ENCODE measurements at regions not wholly inside any gene's neighbourhood (a gene's known extent, or its start where the extent isn't known, plus 50 kb on each side); places are given as distances from the start of the nearest gene placed in this dataset.

- DNase-seq (ENCODE audit: insufficient read length, low spot score), result no peak
- FAIRE-seq, result no peak
- no peak for TF ChIP-seq CTCF (IDR thresholded peaks at IDR 0.05; ENCODE audit: insufficient read depth, missing control alignments)
Measured at GRCh38 chr1:232302376-232303221, 327.3 kb downstream of the SIPA1L2 start.

- no peak for TF ChIP-seq CTCF (IDR thresholded peaks at IDR 0.05; ENCODE audit: insufficient read depth, missing control alignments)
- DNase-seq (ENCODE audit: insufficient read length, low spot score) (no peak), FAIRE-seq (no peak)
Measured at GRCh38 chr1:232301246-232301645, 328.7 kb downstream of the SIPA1L2 start.

- FAIRE-seq, result no peak
- no peak for TF ChIP-seq CTCF (IDR thresholded peaks at IDR 0.05; ENCODE audit: insufficient read depth, missing control alignments)
- no peak for DNase-seq (ENCODE audit: insufficient read length, low spot score)
Measured at GRCh38 chr1:232300466-232300865, 329.5 kb downstream of the SIPA1L2 start.

- FAIRE-seq, result peak; percentile 78
- DNase-seq (ENCODE audit: insufficient read length, low spot score), result no peak
- no peak for TF ChIP-seq CTCF (IDR thresholded peaks at IDR 0.05; ENCODE audit: insufficient read depth, missing control alignments)
Measured at GRCh38 chr1:232296461-232296860, 333.5 kb downstream of the SIPA1L2 start.

GRCh38 chr1:232293361-232293760 is 336.6 kb downstream of the SIPA1L2 start:
- no peak for TF ChIP-seq CTCF (IDR thresholded peaks at IDR 0.05; ENCODE audit: insufficient read depth, missing control alignments)
- DNase-seq (ENCODE audit: insufficient read length, low spot score), result no peak
- no peak for FAIRE-seq

- FAIRE-seq (no peak), DNase-seq (ENCODE audit: insufficient read length, low spot score) (no peak)
- TF ChIP-seq CTCF (IDR thresholded peaks at IDR 0.05; ENCODE audit: insufficient read depth, missing control alignments), result no peak
Measured at GRCh38 chr1:232292818-232293217, 337.1 kb downstream of the SIPA1L2 start.

- no peak for TF ChIP-seq CTCF (IDR thresholded peaks at IDR 0.05; ENCODE audit: insufficient read depth, missing control alignments)
- no peak for FAIRE-seq
- no peak for DNase-seq (ENCODE audit: insufficient read length, low spot score)
Measured at GRCh38 chr1:232292239-232292638, 337.7 kb downstream of the SIPA1L2 start.

Data from D721Med (cell line).